Mesenchymal stem cell (in vitro differentiated cells and primary cell): ENCODE measurements at regions not wholly inside any gene's neighbourhood (a gene's known extent, or its start where the extent isn't known, plus 50 kb on each side); places are given as distances from the start of the nearest gene placed in this dataset.

Source experiments
- DNase-seq: peaks from one replicate; pipeline ENCODE4 v3.0.0-alpha.2; 2013
- H2AFZ ChIP-seq: one replicate; pipeline ENCODE4 v1.6.1; 2013; ENCODE audit warnings: low read depth, mild to moderate bottlenecking, control low read depth, inconsistent platforms, low read length, moderate library complexity
- H2AK5ac ChIP-seq: 2 replicates; pipeline ENCODE4 v1.6.1; 2013; ENCODE audit warnings: low read length, moderate library complexity, mild to moderate bottlenecking, inconsistent platforms; ENCODE audit not compliant: severe bottlenecking
- H2BK120ac ChIP-seq: one replicate; pipeline ENCODE4 v1.6.1; 2013; ENCODE audit warnings: low read depth, mild to moderate bottlenecking, inconsistent platforms, low read length, moderate library complexity
- H2BK12ac ChIP-seq, 2 experiments: one replicate each; pipeline ENCODE4 v1.6.1; 2013; ENCODE audit warnings: inconsistent platforms in 2 of 2, low read length in 2 of 2, mild to moderate bottlenecking in 2 of 2, moderate library complexity in 2 of 2, control low read depth in 1 of 2
- H2BK15ac ChIP-seq: one replicate; pipeline ENCODE4 v1.6.1; 2013; ENCODE audit warnings: mild to moderate bottlenecking, low read depth, inconsistent platforms; ENCODE audit not compliant: poor library complexity, severe bottlenecking
- H2BK5ac ChIP-seq: 2 replicates; pipeline ENCODE4 v1.6.1; 2013; ENCODE audit warnings: low read depth, mild to moderate bottlenecking, low read length, control low read depth, inconsistent platforms; ENCODE audit not compliant: poor library complexity, severe bottlenecking
- H3K14ac ChIP-seq, 2 experiments: one replicate each; pipeline ENCODE4 v1.6.1; 2013; ENCODE audit warnings: inconsistent platforms in 2 of 2, low read length in 2 of 2, control low read depth in 1 of 2, mild to moderate bottlenecking in 1 of 2, moderate library complexity in 1 of 2
- H3K18ac ChIP-seq, 2 experiments: one replicate each; pipeline ENCODE4 v1.6.1; 2013; ENCODE audit warnings: inconsistent platforms in 2 of 2, low read length in 2 of 2, control low read depth in 1 of 2, low read depth in 1 of 2, mild to moderate bottlenecking in 1 of 2
- H3K23ac ChIP-seq, 2 experiments: one replicate each; pipeline ENCODE4 v1.6.1; 2013; ENCODE audit warnings: inconsistent platforms in 2 of 2, low read length in 2 of 2, mild to moderate bottlenecking in 2 of 2, moderate library complexity in 2 of 2, control low read depth in 1 of 2
- H3K27ac ChIP-seq: 2 replicates; pipeline ENCODE4 v1.5.1; 2013; ENCODE audit warnings: mild to moderate bottlenecking, moderate library complexity, low read length, control low read depth, inconsistent platforms; ENCODE audit not compliant: poor library complexity, severe bottlenecking
- H3K27me3 ChIP-seq, 2 experiments: 2 replicates each; pipeline versions ENCODE4 v1.6.1 to v1.7.0; 2013; ENCODE audit warnings: low read length in 2 of 2, mild to moderate bottlenecking in 2 of 2, moderate library complexity in 2 of 2, control low read depth in 1 of 2, inconsistent platforms in 1 of 2; ENCODE audit not compliant: control insufficient read depth in 1 of 2, insufficient read depth in 1 of 2
- H3K36me3 ChIP-seq, 2 experiments: 2 replicates each; pipeline versions ENCODE4 v1.6.1 to v1.7.0; 2013; ENCODE audit warnings: low read length in 2 of 2, control low read depth in 1 of 2, inconsistent platforms in 1 of 2, low read depth in 1 of 2, mild to moderate bottlenecking in 1 of 2; ENCODE audit not compliant: insufficient read depth in 2 of 2, control insufficient read depth in 1 of 2
- H3K4ac ChIP-seq, 2 experiments: one replicate each; pipeline ENCODE4 v1.6.1; 2013; ENCODE audit warnings: inconsistent platforms in 2 of 2, low read length in 2 of 2, mild to moderate bottlenecking in 2 of 2, moderate library complexity in 2 of 2, control low read depth in 1 of 2, low read depth in 1 of 2
- H3K4me1 ChIP-seq: 2 replicates; pipeline ENCODE4 v1.6.1; 2013; ENCODE audit warnings: low read depth, low read length, control low read depth; ENCODE audit not compliant: control insufficient read depth, insufficient read depth
- H3K4me2 ChIP-seq: 2 replicates; pipeline ENCODE4 v1.6.1; 2013; ENCODE audit warnings: low read length, mild to moderate bottlenecking, inconsistent platforms; ENCODE audit not compliant: poor library complexity, severe bottlenecking
- H3K4me3 ChIP-seq, 2 experiments: 2 replicates each; pipeline versions ENCODE4 v1.5.1 to v1.7.0; 2013; ENCODE audit warnings: low read length in 2 of 2, mild to moderate bottlenecking in 2 of 2, control low read depth in 1 of 2, low read depth in 1 of 2; ENCODE audit not compliant: insufficient read depth in 1 of 2
- H3K79me1 ChIP-seq: replicated peaks from 2 replicates; pipeline ENCODE4 v1.6.1; 2013; ENCODE audit warnings: mild to moderate bottlenecking, control low read depth, low read length, inconsistent platforms; ENCODE audit not compliant: poor library complexity, severe bottlenecking
- H3K9ac ChIP-seq: 2 replicates; pipeline ENCODE4 v1.7.0; 2013; ENCODE audit warnings: mild to moderate bottlenecking, low read length, moderate library complexity
- H3K9me3 ChIP-seq: 2 replicates; pipeline ENCODE4 v1.7.0; 2013; ENCODE audit warnings: mild to moderate bottlenecking, low read length; ENCODE audit not compliant: control insufficient read depth
- H4K8ac ChIP-seq: one replicate; pipeline ENCODE4 v1.6.1; 2013; ENCODE audit warnings: inconsistent platforms, mild to moderate bottlenecking, low read length, moderate library complexity
- H4K91ac ChIP-seq: one replicate; pipeline ENCODE4 v1.6.1; 2013; ENCODE audit warnings: mild to moderate bottlenecking, low read length, inconsistent platforms
- WGBS: methylation state at CpG from one replicate; pipeline ENCODE4 v1.1.7; 2013; ENCODE audit warnings: mixed read lengths; 5-methylcytosine and 5-hydroxymethylcytosine counted together

DNA sequence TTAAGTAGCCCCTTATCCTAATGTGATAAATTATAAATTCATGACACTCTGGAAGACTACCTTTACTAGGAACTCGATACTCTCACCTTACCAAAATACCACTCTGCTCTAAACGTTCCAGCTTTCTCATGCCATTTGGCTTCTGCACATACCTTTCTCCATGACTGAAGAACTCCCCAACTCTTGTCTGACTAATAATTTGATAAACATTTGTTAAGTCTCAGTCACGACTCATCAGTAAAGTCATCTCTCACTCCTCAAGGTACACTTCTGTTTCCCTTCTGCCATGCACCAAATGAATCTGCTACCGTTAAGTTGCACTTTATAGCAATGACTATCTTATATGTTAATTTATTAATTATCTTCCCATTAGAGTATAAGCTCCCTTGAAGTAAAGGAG is 498.3 kb upstream of the NOVA1 start:
- H2BK12ac ChIP-seq: no peak overlapping the region
- no peaks in the 10 kb centered on the region for H3K27me3 ChIP-seq

DNA sequence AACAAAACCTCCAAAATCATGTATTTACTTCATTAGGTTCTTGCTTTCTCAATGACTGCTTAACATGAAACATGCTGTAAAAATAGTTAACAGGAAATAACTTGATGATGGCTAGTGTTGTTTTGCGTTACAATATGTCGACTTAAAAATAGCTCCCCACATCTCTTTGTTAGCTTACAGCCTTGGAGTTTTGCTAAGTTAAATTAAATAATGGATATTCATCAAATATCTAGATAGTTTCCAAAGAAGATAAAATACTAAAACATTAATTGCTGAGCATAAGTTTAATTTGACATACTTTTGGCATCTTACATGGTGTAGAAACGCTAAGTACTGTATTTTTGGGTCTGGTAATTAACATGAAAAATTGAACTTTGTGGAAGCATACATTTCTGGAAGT is 500.6 kb upstream of the NOVA1 start:
- 0% methylated on average over 1 of the region's 3 CpGs for WGBS
- Histone ChIP-seq H2BK120ac (no peak overlapping the region), H3K4me1 (no peaks in the 10 kb centered on the region), H3K14ac (no peak overlapping the region), H3K27me3 (no peaks in the 10 kb centered on the region), H3K9me3 (no peaks in the 10 kb centered on the region), H4K8ac (no peak overlapping the region), H3K18ac (no peak overlapping the region), H2AFZ (no peak overlapping the region), H3K4me3 (no peak overlapping the region), H4K91ac (no peak overlapping the region), H3K4ac (no peak overlapping the region), H3K27ac (no peak overlapping the region), H2BK5ac (no peak overlapping the region), H3K23ac (no peak overlapping the region), H3K4me2 (no peak overlapping the region), H2BK15ac (no peak overlapping the region), H3K36me3 (no peaks in the 10 kb centered on the region), H3K79me1 (no peaks in the 10 kb centered on the region), H2BK12ac (no peak overlapping the region), H3K9ac (no peak overlapping the region), H2AK5ac (no peak overlapping the region)
- no peak for DNase-seq

More for the DNA sequence above, 498.3 kb upstream of the NOVA1 start:
- H2BK5ac ChIP-seq: no peak overlapping the region
- H2BK15ac ChIP-seq: no peak overlapping the region
- no peak overlapping the region for H3K9ac ChIP-seq
- no peak overlapping the region for H2AK5ac ChIP-seq
- no peaks in the 10 kb centered on the region for H3K36me3 ChIP-seq
- no peak overlapping the region for H2AFZ ChIP-seq
- H3K14ac ChIP-seq: no peak overlapping the region
- H3K27ac ChIP-seq: no peak overlapping the region
- no peaks in the 10 kb centered on the region for H3K9me3 ChIP-seq
- no peaks in the 10 kb centered on the region for H3K79me1 ChIP-seq
- no peak overlapping the region for H3K18ac ChIP-seq
- H3K23ac ChIP-seq: no peak overlapping the region
- no peak overlapping the region for H4K8ac ChIP-seq
- H3K4me3 ChIP-seq: no peak overlapping the region
- H3K4me1 ChIP-seq: no peaks in the 10 kb centered on the region
- no peak overlapping the region for H2BK120ac ChIP-seq
- no peak for DNase-seq
- no peak overlapping the region for H3K4ac ChIP-seq
- WGBS: 73% methylated on average over 3 of the region's 4 CpGs
- no peak overlapping the region for H4K91ac ChIP-seq
- no peak overlapping the region for H3K4me2 ChIP-seq

GRCh38 chr14:27114180-27114579 is 516.3 kb upstream of the NOVA1 start:
- no peak overlapping the region for H3K4me2 ChIP-seq
- no peaks in the 10 kb centered on the region for H3K79me1 ChIP-seq

DNA sequence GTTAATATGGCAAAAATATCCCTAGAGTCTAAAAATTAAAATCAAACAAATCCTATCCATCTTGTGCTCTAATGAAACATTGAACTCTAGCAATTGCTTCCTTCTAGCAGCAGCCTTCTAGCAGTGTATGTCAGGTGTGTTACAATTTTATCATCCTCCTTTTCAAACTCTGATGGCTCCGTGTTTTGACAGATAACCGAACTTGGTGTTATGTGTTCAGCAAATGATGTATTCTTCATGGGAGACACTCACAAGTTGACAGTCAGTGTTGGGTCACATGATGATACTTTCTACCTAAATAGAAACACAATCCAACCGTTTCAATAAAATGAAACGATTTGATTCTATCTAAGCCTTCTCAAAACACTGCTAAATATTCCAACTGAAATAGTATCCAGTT is 525.3 kb upstream of the NOVA1 start:
- no peak overlapping the region for H3K14ac ChIP-seq
- DNase-seq: no peak
- H3K4me1 ChIP-seq: no peaks in the 10 kb centered on the region
- no peak overlapping the region for H4K8ac ChIP-seq
- H3K4me3 ChIP-seq: no peak overlapping the region
- no peak overlapping the region for H3K9ac ChIP-seq
- no peak overlapping the region for H3K18ac ChIP-seq
- no peak overlapping the region for H2AFZ ChIP-seq
- no peaks in the 10 kb centered on the region for H3K79me1 ChIP-seq
- no peak overlapping the region for H2AK5ac ChIP-seq
- no peaks in the 10 kb centered on the region for H3K36me3 ChIP-seq
- no peaks in the 10 kb centered on the region for H3K27me3 ChIP-seq
- H2BK5ac ChIP-seq: no peak overlapping the region
- no peak overlapping the region for H2BK15ac ChIP-seq
- H3K4ac ChIP-seq: no peak overlapping the region
- 69% methylated on average over 4 of the region's 4 CpGs for WGBS
- no peak overlapping the region for H3K4me2 ChIP-seq
- H2BK12ac ChIP-seq: no peak overlapping the region
- no peak overlapping the region for H3K27ac ChIP-seq
- H3K23ac ChIP-seq: no peak overlapping the region
- H2BK120ac ChIP-seq: no peak overlapping the region
- H3K9me3 ChIP-seq: peaks cover 22% of the 10 kb centered on the region
- H4K91ac ChIP-seq: no peak overlapping the region

More at GRCh38 chr14:27114180-27114579, 516.3 kb upstream of the NOVA1 start:
- WGBS: 0% methylated on average over 1 of the region's 1 CpG
- peaks cover 5% of the 10 kb centered on the region for H3K9me3 ChIP-seq
- no peak overlapping the region for H3K9ac ChIP-seq
- no peaks in the 10 kb centered on the region for H3K27me3 ChIP-seq
- H4K8ac ChIP-seq: no peak overlapping the region
- H3K27ac ChIP-seq: no peak overlapping the region
- H3K14ac ChIP-seq: no peak overlapping the region
- no peaks in the 10 kb centered on the region for H3K36me3 ChIP-seq
- H3K4me3 ChIP-seq: no peak overlapping the region
- no peak overlapping the region for H4K91ac ChIP-seq
- no peak overlapping the region for H2BK12ac ChIP-seq
- no peak for DNase-seq
- no peak overlapping the region for H2AK5ac ChIP-seq
- H3K23ac ChIP-seq: no peak overlapping the region
- H3K18ac ChIP-seq: no peak overlapping the region
- H3K4ac ChIP-seq: no peak overlapping the region
- H2AFZ ChIP-seq: no peak overlapping the region
- H2BK5ac ChIP-seq: no peak overlapping the region
- no peak overlapping the region for H2BK15ac ChIP-seq
- H3K4me1 ChIP-seq: no peaks in the 10 kb centered on the region
- no peak overlapping the region for H2BK120ac ChIP-seq
